ENCODE measurements at regions not wholly inside any gene's neighbourhood (a gene's known extent, or its start where the extent isn't known, plus 50 kb on each side); places are given as distances from the start of the nearest gene placed in this dataset.
A peak's percentile ranks its signal among the peaks of the same experiment; 100 is the strongest.

DNA sequence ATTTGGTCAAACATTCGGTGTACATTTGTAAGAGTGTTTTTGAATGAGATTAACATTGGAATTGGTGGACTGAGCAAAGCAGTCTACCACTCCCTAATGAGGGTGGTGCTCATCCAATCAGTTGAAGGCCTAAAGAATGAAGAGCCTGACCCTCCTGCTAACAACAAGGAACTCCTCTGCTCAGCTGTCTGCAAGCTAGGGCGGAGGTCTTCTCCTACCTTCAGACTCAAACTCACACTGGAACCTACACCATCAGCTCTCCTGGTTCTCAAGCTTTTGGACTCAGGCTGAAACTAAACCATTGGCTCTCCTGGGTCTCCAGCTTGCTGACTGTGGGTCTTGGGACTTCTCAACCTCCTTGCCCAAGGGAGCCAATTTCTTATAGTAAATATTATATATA lies 55.5 kb upstream of the NPAS2 start:
- DNase-seq (ENCODE audit: low read depth in 2 of 2) = no peak

- DNase-seq (ENCODE audit: low read depth in 2 of 2) = no peak
Measured at GRCh38 chr2:100765481-100765880, 54.5 kb upstream of the NPAS2 start.

- DNase-seq (ENCODE audit: low read depth in 2 of 2) = no peak
Measured at GRCh38 chr2:100766256-100766655, 53.7 kb upstream of the NPAS2 start.

DNA sequence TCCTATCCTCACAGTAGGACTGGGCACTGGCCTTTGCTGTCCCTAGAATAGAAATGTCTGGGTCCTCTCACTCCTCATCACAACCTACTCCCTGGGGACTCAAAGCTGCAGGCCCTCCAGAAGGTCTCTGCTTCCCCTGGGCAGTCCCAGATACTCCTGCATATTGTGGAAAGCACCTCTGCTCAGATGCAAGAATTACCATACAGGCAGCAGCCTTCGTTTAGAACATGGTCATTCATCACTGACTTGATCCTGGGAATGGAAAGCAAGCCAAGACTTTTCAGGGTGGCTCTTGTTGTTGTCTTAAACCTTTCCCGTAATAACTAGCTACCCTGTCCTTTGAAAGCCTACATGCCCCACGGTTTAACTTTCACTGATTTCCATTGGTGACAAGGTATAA lies 53.1 kb upstream of the NPAS2 start:
- peak in 1 of 2 donors; percentile 50 for DNase-seq (ENCODE audit: low read depth in 2 of 2)

DNA sequence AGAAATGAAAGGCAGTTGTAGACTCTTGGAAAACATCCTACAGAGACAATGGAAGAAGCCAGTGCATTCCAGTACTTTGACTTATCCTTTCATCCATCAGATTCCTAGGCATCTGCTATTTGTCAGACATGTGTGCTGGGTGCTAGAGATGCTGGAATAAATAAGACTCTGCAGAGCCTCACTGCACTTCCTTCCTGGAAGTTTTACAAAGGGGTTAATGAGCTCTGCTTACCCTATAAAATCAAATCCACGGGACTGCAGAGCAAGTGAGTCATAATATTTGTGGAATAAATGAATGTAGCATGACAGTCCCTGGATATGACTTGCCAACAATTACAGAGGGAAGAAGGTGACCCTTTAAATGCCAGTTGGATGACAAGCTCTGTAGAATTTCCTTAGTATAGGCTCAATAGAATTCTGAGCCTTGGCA lies 52.7 kb upstream of the NPAS2 start:
- peak; percentile 78 to 84 for DNase-seq (ENCODE audit: low read depth in 2 of 2)

DNA sequence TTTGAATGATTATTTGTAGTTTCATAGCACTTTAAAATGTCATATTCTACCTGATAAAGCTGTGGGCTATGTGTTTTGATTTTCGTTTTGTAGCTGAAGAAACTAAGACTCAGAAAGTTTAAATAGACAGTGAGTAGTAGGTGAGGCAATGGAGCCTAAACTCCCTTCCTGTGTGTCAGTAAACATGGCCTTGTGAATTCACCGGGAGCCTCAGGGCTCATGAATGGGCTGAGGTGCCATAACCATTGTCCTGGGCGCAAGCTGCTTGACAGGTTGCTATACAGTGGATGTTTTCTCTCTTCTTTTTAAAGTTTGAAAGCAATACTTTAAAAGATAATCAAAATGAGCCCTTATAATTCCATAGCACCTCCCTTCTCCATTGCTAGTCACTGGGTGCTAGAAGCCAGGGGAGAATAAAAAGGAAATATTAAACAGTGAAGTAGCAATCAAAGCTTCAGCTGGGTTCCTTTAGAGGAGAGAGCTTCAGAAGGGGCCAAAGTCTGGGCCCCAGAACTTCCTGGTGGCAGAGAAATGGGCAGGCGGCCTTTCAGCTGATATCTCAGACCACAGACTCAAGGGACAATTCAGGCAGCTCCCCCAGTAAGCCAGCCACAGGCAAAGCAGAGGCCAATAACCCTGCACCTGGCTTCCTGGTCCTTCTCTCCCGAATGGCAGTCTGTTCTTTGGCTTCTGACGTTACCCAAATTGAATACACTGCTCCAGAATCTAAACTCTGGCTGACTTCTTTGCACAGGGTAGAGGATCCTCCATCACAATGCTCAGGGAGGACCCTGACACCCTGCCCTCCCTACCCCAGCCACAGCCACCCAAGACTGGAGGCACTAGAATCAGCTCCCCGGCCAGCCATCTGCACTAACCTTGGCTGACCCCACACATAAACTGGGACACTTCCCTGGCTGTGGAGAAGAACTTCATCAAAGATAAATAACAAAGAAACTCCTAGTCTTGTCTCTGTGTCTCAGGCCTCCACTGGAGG lies 51.8 kb upstream of the NPAS2 start:
- peak in 1 of 2 donors; percentile 15 for DNase-seq (ENCODE audit: low read depth in 2 of 2)
